Activated CD4-positive, alpha-beta T cell treated with anti-CD3 and anti-CD28 coated beads, Interleukin-2, amount 50 U/mL, for 1 hour (primary cell): ENCODE measurements at regions not wholly inside any gene's neighbourhood (a gene's known extent, or its start where the extent isn't known, plus 50 kb on each side); places are given as distances from the start of the nearest gene placed in this dataset.
"Not testable (repeated sequence)": the region's sequence is repeated elsewhere in the genome, so short reads cannot be mapped to it uniquely, and the experiment has no call there.

ENCODE experiments used
- DNase-seq: peaks from one replicate; pipeline ENCODE4 v3.0.0-alpha.2; 2020

GRCh38 chr1:181204530-181204929 lies 116.0 kb downstream of the IER5 start:
- DNase-seq, result no peak

DNA sequence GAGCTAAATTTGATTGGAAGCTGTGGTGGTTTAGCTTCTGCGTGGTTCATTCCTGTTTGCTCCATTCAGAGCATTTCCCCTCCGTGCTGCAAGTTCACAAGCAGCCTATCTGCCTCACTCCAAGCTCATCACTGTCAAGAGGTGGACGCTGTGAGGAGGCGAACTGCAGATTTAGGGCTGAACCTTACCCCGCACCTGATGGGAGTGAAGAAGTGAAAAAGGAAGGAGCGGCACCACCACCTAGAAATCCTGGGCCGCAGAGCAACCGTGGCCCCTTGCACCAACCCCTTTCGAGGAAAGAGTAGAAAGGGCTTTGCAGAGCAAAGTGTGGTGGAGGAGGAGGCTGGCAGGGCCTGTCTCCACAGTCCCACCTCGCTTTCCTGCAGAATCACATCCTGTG lies 117.4 kb downstream of the IER5 start:
- no peak for DNase-seq

DNA sequence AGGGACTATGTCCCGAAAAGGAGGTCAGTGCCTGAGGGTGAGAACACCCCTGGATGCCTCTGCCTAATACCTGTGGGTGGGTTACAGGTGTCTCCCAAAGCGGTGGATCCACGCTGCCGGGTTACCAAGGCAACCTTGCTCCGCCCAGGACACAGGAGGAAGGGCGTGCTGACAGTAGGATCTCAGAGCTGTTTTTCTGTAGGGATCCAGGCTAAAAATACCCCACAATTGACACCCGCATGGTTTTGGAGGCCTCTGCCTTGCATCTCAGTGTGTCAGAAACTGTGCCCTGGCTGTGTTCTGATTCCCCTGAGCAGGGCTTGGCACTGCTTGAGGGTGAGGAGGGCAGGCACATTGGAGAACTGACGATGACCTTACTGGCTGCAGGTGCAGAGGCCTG lies 118.0 kb downstream of the IER5 start:
- DNase-seq, result no peak

DNA sequence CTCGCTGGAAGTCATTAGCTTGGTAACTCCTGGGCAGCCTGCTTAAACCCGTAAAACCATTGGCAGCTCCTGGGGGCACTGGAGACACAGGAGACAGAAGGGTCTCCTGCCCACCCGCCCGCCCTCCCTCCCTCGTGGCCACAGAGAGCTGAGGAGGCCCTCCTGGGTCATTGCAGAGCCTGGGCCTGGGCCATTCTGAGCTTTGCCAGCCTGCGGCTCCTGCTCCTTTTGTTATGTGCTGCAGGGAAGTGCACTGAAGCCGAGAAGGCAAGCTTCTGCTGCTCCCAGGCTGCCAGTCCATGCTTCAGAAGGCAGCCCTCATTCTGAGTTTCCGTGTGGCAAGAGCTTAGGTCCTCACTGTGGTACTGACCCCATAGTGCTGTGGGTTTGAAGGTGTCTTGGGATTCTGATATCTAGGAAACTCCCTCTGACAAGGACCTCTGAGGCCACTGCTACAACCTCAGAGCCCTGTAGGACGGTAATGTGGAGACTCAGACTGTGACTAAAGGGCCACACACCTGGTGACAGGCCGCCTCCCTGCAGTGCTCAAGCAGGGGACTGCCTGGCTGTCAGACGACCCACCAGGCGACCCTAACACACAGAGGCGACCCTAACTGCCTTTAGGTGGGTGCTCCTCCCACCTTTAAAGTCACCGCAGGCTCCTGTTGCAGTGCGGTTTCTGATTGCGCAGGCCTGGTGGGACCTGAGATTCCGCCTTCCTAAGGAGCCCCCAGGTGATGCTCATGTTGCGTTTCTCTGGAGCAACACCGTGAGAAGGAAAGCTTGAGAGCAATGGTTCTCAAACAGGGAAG lies 118.7 kb downstream of the IER5 start:
- no peak for DNase-seq

DNA sequence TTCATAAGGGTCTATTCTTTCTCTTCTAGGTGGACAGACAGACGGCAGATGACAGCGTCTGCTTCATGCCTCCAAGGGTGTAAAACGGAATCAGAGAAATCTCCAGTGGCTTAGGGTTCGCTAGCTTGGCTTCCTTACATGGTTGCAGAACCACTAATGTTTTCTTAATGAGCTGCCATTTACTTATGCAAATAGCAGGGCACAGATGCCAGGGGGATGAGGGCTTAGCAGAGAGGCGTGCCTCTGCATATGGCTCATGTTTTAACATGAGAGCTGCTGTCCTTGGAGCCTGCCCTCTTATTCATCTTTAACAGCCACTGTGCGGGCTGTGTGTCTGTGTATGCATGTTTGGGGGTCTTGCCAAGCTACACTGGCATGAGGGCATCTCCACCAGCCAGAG lies 119.6 kb downstream of the IER5 start:
- DNase-seq, result no peak

DNA sequence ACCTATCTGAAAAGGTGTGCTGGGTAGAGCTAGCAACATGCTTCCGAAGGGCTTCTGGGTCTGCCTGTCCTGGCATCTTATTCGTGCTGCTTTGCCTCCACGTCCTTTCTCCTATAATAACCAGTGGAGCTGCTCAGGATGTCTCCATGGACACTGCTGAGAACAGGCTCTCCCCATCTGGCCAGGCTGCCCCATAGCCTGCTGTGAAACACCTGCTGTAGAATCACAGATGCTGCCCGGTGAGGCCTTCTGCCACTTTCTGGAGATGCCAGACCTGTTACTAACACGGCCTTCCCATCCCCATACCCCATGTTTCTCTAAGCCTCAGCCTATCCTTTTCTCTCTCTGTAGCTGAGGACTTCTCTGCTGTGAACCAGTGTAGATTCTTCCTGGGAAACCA lies 120.5 kb downstream of the IER5 start:
- DNase-seq, result no peak

DNA sequence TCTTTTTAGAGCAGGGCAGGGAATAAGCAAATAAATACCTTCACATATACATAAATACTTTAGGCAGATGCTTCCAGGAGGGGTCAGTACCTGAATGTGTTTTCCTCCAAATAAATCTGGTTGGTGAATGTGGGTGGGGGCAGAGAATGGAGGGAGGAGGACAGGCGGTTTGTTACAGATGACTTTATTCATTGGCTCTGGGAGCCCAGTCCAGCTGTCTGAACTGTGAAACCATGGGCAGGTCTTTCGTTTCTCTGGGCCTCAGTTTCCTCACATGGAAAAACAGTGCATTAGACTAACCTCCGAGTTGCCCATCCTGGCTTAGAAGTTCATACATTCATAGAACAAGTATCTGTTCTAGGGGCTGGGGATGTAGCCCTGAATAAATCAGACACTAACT lies 124.6 kb downstream of the IER5 start:
- DNase-seq, result no peak

DNA sequence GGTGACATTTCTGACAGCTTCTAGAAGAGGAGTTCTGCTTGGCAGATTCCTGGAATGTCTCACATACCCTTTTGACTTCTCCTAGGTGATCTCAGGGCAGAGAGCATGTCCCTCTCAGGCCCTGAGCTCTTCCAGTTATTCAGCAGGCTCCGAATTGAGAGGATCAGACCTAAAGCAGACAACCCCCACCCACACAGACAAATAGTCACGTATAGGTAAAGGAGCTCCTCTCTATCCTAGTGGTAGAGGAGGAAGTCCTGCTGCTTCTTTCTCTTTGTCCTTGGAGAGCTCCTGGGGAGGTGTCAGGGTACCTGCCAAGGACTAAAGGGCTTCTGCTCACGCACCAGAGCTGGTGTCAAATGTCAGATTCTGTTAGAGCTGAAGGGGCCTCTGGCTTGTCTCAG lies 128.1 kb downstream of the IER5 start:
- DNase-seq, result no peak

- DNase-seq, result no peak
Observed at GRCh38 chr1:181219938-181220337, 131.4 kb downstream of the IER5 start.

GRCh38 chr1:181221078-181221477 lies 132.6 kb downstream of the IER5 start:
- no peak for DNase-seq

DNA sequence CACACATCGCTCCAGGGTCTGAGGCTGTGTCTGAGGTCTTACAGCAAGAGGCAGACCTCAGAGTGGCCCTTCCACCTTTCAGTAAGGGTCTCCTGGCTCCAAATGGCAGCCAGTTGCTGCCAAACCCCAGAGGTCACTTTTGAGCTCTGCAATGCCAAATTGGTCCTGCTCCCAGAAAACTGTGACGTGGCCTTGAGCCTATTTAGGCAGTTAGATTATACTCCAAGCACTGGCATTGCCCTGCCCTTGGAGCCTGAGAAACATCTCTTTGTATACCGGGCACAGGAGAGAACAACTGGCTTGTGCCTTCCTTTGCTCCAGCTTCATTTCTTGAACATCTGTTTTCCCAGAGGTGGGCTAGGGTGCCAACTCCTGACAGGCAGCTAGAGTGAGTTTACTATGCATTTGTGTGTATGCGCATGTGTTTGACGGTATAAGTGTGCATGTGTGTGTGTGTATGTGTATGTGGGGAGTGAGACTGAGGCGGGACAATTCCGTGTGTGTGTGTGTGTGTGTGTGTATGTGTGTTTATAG lies 134.5 kb downstream of the IER5 start:
- DNase-seq, result no peak

DNA sequence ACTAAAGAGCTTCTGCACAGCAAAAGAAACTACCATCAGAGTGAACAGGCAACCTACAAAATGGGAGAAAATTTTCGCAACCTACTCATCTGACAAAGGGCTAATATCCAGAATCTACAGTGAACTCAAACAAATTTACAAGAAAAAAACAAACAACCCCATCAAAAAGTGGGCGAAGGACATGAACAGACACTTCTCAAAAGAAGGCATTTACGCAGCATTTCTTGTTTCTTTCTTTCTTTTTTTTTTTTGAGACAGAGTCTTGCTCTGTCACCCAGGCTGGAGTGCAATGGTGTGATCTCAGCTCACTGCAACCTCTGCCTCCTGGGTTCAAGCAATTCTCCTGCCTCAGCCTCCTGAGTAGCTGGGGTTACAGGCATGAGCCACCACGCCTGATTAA lies 138.2 kb downstream of the IER5 start:
- DNase-seq, result not testable (repeated sequence)

DNA sequence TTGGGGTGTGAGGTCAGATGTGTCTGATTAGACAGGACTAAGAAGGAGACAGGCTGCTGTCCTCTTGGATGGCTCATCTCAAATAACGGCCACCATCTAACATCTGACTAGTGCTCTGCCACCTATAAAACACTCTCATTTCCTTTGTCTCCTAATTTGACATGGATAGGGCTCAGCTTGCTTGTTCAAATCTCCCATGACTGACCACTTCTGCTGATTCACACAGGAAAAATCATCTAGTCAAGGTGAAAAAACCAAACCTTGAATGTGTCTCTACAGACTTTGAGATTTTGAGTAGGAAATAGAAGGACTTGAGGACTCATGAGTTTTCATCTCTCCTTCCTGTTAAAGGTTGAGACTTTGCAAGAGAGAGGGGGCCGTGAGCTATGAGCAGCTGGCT lies 150.6 kb downstream of the IER5 start:
- DNase-seq, result no peak

DNA sequence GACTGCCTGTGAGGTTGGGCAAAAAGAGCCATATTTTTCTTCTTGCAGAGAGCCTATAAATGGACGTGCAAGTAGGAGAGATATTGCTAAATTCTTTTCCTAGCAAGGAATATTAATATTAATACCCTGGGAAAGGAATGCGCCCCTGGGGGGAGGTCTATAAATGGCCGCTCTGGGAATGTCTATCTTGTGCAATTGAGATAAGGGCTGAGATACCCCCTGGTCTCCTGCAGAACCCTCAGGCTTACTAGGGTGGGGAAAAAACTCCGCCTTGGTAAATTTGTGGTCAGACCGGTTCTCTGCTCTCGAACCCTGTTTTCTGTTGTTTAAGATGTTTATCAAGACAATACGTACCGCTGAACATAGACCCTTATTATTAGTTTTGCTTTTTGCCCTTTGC lies 157.8 kb downstream of the IER5 start:
- not testable (repeated sequence) for DNase-seq

DNA sequence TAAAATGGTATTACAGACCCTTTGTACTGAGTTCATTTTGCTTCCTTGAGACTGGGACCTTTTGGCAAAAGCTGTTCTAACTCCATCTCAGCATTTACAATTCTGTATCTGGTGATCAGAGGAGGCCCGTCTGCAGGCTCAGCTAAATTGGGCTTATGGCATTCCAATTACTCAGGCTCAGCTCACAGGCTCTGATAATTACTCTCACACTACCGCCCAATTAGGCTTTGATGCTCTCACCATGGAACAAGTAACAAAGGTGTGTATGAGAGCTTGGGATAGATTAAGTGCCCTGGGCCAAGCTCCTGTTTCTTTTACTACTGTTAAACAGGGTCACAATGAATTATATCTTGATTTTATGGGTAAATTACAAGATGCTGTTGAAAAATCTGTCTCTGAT lies 159.9 kb downstream of the IER5 start:
- DNase-seq, result not testable (repeated sequence)

DNA sequence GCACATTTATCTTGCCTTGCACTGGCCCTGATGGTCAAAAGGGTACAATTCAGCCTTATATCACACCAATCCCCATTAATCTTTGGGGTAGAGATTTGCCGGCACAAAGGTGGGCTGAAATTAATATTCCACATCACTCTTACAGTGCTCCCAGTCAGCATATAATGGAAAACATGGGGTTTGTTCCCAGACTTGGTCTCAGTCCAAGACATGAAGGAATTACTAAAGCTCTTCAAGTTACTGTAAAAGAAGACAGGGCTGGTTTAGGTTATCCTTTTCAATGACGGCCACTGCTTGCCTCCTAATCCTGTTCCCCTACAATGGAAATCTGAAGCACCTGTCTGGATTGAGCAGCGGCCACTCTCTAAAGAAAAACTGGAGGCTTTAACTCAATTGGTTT lies 160.7 kb downstream of the IER5 start:
- DNase-seq, result no peak

GRCh38 chr1:181250038-181250437 lies 161.5 kb downstream of the IER5 start:
- no peak for DNase-seq

DNA sequence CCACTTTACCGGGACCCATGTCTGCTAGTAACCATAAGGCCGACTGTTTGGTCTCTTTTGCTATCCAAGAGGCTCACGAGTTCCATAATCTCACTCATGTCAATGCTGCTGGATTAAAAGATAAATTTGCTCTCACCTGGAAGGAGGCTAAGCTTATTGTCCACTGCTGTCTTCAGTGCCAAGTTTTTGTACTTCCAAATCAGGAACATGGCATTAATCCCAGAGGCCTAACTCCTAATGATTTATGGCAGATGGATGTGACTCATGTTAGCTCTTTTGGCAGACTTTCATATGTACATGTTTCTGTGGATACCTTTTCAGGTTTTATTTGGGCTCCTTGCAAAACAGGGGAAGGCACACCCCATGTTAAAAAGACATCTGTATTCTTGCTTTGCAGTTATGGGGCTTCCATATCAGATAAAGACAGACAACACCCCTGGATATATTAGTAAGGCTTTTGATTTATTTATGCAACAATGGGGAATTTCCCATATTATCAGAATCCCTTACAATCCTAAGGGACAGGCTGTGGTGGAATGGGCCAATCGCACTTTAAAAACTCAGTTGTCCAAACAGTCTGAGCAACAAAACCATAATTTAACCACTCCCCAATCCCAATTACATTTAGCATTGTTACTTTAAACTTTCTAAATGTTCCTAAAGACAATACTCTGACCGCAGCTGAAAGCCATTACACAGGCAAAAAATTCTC lies 162.7 kb downstream of the IER5 start:
- DNase-seq, result no peak

- no peak for DNase-seq
Observed at GRCh38 chr1:181251713-181252075, 163.2 kb downstream of the IER5 start.

GRCh38 chr1:181253601-181254000 lies 165.1 kb downstream of the IER5 start:
- not testable (repeated sequence) for DNase-seq

- no peak for DNase-seq
Observed at GRCh38 chr1:181255270-181255929, 166.9 kb downstream of the IER5 start.

DNA sequence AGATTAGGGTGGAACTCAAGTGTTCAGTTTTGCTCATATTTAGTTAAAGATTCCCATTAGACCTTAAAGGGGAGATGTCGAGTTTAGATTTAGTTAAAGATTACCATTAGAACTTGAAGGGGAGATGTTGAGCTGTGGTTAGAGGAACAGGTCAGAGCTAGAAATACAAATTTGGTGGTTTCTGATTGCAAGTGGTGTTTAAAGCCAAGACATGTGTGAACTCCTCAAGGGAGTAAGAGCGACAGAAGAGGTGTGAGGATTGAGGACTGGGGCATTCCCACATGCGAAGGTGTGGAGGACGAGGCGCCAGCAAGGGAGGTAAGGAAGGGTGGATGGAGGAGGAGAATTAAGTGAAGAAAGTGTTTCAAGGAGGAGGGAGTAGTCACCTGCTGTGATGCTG lies 168.6 kb downstream of the IER5 start:
- no peak for DNase-seq

DNA sequence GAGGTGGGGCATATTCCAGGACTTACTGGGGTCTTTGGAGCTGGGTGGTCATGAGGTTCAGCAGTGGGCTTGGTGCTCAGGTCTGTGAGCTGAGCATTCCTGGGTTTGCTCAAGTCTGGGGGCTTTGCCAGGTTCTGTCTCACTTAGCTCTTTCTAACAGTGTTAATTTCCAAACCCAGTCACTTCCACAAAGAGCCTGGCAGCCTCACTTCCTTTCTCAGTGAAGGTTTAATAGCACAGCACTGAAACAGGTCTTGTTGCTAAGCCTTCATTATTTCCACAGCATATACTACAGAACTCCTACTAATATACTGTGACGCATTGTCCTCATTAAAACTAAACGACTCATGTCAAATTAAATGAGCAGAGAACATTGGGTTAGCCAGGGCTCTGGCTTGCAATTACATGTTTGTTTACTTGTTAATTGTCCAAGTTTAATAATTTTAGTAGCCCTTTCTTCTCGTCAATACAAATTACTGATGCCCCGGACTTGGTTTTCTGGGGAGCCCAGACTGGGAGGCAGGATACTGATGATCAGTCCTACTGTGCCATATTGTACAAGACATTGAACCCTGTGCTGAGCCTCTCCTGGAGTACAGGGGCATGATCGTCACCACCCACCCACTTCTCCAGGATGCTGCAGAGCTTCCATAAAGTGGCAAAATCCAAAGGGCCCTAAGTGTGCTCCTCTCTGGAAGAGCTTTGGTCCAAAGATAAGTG lies 170.7 kb downstream of the IER5 start:
- no peak for DNase-seq
